ENCODE measurements at regions not wholly inside any gene's neighbourhood (a gene's known extent, or its start where the extent isn't known, plus 50 kb on each side); places are given as distances from the start of the nearest gene placed in this dataset.

GRCh38 chr10:90041585-90041984, 340.2 kb downstream of the KIF20B start:
- intact Hi-C loops (cut with DNase I): no loop called here
- WGBS, 2 donors: 62 to 73% methylated on average over 3 to 4 of the region's 4 CpGs

DNA sequence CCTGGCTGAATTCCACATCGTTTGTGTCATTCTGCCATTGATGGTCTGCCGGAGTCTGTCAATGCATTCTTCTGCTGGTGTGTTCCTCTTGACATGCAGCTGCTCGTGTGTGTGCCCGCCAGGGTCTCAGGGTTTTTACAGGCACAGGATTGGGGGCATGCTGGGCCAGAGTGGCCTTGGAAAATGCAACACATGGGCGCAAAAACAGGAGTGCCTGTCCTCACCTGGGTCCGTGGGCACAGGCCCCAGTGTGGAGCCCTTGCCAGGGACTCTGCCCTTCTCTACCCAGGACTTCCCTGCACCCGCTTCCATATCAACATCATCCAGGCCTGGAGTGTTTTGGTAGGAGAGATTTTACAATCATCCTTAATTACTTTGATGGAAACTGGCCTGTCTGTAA, 340.7 kb downstream of the KIF20B start:
- H3K27me3 ChIP-seq: no peaks in the 10 kb centered on the region
- intact Hi-C loops (cut with DNase I): no loop called here

More at GRCh38 chr10:90041585-90041984, 340.2 kb downstream of the KIF20B start:
- H3K27ac ChIP-seq: no peak overlapping the region
- TF ChIP-seq, protein P1, sequence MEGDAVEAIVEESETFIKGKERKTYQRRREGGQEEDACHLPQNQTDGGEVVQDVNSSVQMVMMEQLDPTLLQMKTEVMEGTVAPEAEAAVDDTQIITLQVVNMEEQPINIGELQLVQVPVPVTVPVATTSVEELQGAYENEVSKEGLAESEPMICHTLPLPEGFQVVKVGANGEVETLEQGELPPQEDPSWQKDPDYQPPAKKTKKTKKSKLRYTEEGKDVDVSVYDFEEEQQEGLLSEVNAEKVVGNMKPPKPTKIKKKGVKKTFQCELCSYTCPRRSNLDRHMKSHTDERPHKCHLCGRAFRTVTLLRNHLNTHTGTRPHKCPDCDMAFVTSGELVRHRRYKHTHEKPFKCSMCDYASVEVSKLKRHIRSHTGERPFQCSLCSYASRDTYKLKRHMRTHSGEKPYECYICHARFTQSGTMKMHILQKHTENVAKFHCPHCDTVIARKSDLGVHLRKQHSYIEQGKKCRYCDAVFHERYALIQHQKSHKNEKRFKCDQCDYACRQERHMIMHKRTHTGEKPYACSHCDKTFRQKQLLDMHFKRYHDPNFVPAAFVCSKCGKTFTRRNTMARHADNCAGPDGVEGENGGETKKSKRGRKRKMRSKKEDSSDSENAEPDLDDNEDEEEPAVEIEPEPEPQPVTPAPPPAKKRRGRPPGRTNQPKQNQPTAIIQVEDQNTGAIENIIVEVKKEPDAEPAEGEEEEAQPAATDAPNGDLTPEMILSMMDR (IDR thresholded peaks at IDR 0.05): no peak
- no peak for TF ChIP-seq POLR2A (IDR thresholded peaks at IDR 0.05)
- H3K4me1 ChIP-seq: no peaks in the 10 kb centered on the region
- H3K4me3 ChIP-seq: no peak overlapping the region
- ATAC-seq (no peak), DNase-seq (no peak)
- H3K27me3 ChIP-seq: no peaks in the 10 kb centered on the region
- H3K36me3 ChIP-seq (replicated peaks in 1 of 2; ENCODE audit: insufficient read depth in 1 of 2, low read depth in 2 of 2): no peaks in the 10 kb centered on the region
- no peaks in the 10 kb centered on the region for H3K9me3 ChIP-seq

GRCh38 chr10:90047243-90047729, 345.9 kb downstream of the KIF20B start:
- Histone ChIP-seq H3K4me1 (no peaks in the 10 kb centered on the region), H3K36me3 (replicated peaks in 1 of 2; ENCODE audit: insufficient read depth in 1 of 2, low read depth in 2 of 2) (no peaks in the 10 kb centered on the region), H3K9me3 (no peaks in the 10 kb centered on the region), H3K27me3 (no peaks in the 10 kb centered on the region), H3K4me3 (no peak overlapping the region), H3K27ac (no peak overlapping the region)
- TF ChIP-seq POLR2A (IDR thresholded peaks at IDR 0.05): no peak
- TF ChIP-seq, protein P1 (IDR thresholded peaks at IDR 0.05): no peak
- intact Hi-C loops (cut with DNase I): no loop called here
- no peak for DNase-seq
- ATAC-seq: no peak
- WGBS, 2 donors: 51 to 55% methylated on average over 3 of the region's 3 CpGs

More for the DNA sequence above, 340.7 kb downstream of the KIF20B start:
- H3K27ac ChIP-seq: no peak overlapping the region
- no peaks in the 10 kb centered on the region for H3K9me3 ChIP-seq
- ATAC-seq (no peak), DNase-seq (no peak)
- TF ChIP-seq, protein P1 (IDR thresholded peaks at IDR 0.05): no peak
- no peak for TF ChIP-seq POLR2A (IDR thresholded peaks at IDR 0.05)
- 42 to 61% methylated on average over 2 to 7 of the region's 7 CpGs for WGBS, 2 donors
- no peak overlapping the region for H3K4me3 ChIP-seq
- H3K4me1 ChIP-seq: no peaks in the 10 kb centered on the region
- H3K36me3 ChIP-seq (replicated peaks in 1 of 2; ENCODE audit: insufficient read depth in 1 of 2, low read depth in 2 of 2): no peaks in the 10 kb centered on the region

DNA sequence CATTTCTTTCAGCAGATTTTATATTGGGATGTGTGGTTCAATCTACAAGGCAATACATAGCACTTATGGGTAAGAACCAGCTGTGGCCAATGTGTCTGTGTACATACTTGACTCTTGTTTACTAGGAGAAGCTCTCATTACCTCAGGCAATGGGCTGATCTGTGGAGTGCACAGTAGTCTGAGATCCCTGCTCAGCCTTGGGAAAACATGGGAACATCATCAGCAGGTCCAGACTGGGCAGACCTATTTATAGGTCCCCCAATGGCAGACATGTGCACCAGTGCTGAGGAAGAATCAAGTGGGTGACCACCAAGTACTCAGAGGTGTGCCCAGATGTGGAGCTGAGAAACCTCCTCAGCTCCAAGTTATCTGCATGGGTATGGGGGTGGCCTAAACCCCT, 349.7 kb downstream of the KIF20B start:
- H3K36me3 ChIP-seq (replicated peaks in 1 of 2; ENCODE audit: insufficient read depth in 1 of 2, low read depth in 2 of 2): no peaks in the 10 kb centered on the region
- no peaks in the 10 kb centered on the region for H3K9me3 ChIP-seq
- H3K4me1 ChIP-seq: no peaks in the 10 kb centered on the region
- H3K27ac ChIP-seq: no peak overlapping the region
- TF ChIP-seq, protein P1 (IDR thresholded peaks at IDR 0.05): no peak
- TF ChIP-seq POLR2A (IDR thresholded peaks at IDR 0.05): no peak
- intact Hi-C loops (cut with DNase I): no loop called here
- ATAC-seq (no peak), DNase-seq (no peak)
- H3K4me3 ChIP-seq: no peak overlapping the region
- no peaks in the 10 kb centered on the region for H3K27me3 ChIP-seq

DNA sequence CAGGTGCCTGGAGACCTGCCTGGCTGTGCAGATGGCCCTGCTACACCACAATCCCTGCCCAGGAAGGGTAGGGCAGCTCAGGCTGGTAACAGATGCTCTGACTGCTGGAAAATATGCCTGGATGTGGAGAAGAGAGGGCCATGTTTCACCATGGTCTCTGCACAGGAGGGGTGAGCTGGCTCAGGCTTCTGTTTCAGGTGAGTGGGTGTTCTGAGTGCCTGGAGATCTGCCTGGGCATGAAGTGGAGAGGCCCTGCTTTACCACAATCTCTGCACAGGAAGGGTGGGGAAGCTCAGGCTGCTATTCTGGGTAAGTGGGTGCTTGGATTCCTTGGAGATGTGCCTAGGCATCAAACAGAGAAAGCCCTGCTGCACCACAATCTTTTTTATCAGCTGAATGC, 350.1 kb downstream of the KIF20B start:
- Histone ChIP-seq H3K4me1 (no peaks in the 10 kb centered on the region), H3K9me3 (no peaks in the 10 kb centered on the region), H3K27ac (no peak overlapping the region), H3K27me3 (no peaks in the 10 kb centered on the region), H3K36me3 (replicated peaks in 1 of 2; ENCODE audit: insufficient read depth in 1 of 2, low read depth in 2 of 2) (no peaks in the 10 kb centered on the region), H3K4me3 (no peak overlapping the region)
- TF ChIP-seq POLR2A (IDR thresholded peaks at IDR 0.05): no peak
- TF ChIP-seq, protein P1 (IDR thresholded peaks at IDR 0.05): no peak
- DNase-seq (no peak), ATAC-seq (no peak)
- intact Hi-C loops (cut with DNase I): no loop called here

All from body of pancreas (tissue), 4 donors.